RWPE2 (cell line): ENCODE measurements at regions not wholly inside any gene's neighbourhood (a gene's known extent, or its start where the extent isn't known, plus 50 kb on each side); places are given as distances from the start of the nearest gene placed in this dataset.
A peak's percentile ranks its signal among the peaks of the same experiment; 100 is the strongest.

Source experiments
- ATAC-seq: fragments of 200-7000 bp; cut with Tn5 transposase; 3 replicates; pipeline ENCODE4 v1.9.1; 2021; ENCODE audit warnings: low read depth
- DNase-seq: peaks from one replicate; pipeline ENCODE4 v3.0.0-alpha.2; 2020; ENCODE audit warnings: low spot score
- H3K27ac ChIP-seq: fragments of 450-650 bp; 2 replicates; pipeline ENCODE4 v1.5.1; 2017; ENCODE audit warnings: mild to moderate bottlenecking; ENCODE audit not compliant: poor library complexity, severe bottlenecking
- H3K27me3 ChIP-seq: fragments of 250-450 bp; sonication (Bioruptor Pico); 2 replicates; pipeline ENCODE4 v1.5.1; 2021; ENCODE audit warnings: mild to moderate bottlenecking, moderate library complexity; ENCODE audit not compliant: insufficient read depth, poor library complexity, severe bottlenecking
- H3K36me3 ChIP-seq: fragments of 250-450 bp; sonication (Bioruptor Pico); 2 replicates; pipeline ENCODE4 v1.5.1; 2020; ENCODE audit warnings: low read depth, mild to moderate bottlenecking, moderate library complexity
- H3K4me1 ChIP-seq: fragments of 250-450 bp; sonication (Bioruptor Pico); 2 replicates; pipeline ENCODE4 v1.5.1; 2021; ENCODE audit warnings: mild to moderate bottlenecking, moderate library complexity; ENCODE audit not compliant: insufficient read depth, poor library complexity, severe bottlenecking
- H3K4me3 ChIP-seq: fragments of 250-450 bp; sonication (Bioruptor Pico); 2 replicates; pipeline ENCODE4 v1.5.1; 2021; ENCODE audit warnings: mild to moderate bottlenecking, moderate library complexity; ENCODE audit not compliant: severe bottlenecking
- H3K9me3 ChIP-seq: fragments of 250-450 bp; sonication (Bioruptor Pico); 2 replicates; pipeline ENCODE4 v1.5.1; 2021; ENCODE audit warnings: mild to moderate bottlenecking, moderate library complexity; ENCODE audit not compliant: severe bottlenecking
- CTCF ChIP-seq: fragments of 450-650 bp; IDR thresholded peaks from one replicate; pipeline ENCODE4 v1.5.1; 2017; ENCODE audit warnings: mild to moderate bottlenecking, moderate library complexity; ENCODE audit not compliant: poor library complexity, severe bottlenecking

- Histone ChIP-seq H3K27ac (no peak overlapping the region), H3K9me3 (no peaks in the 10 kb centered on the region), H3K27me3 (peaks cover 10% of the 10 kb centered on the region), H3K4me3 (no peak overlapping the region), H3K4me1 (no peaks in the 10 kb centered on the region), H3K36me3 (no peaks in the 10 kb centered on the region)
- ATAC-seq (no peak), DNase-seq (no peak)
- TF ChIP-seq CTCF = no peak
Measured at GRCh38 chr1:163540727-163541126, 219.0 kb downstream of the NUF2 start.

GRCh38 chr1:163544441-163544840 is 222.7 kb downstream of the NUF2 start:
- Histone ChIP-seq H3K27me3 (no peaks in the 10 kb centered on the region), H3K27ac (no peak overlapping the region), H3K4me1 (no peaks in the 10 kb centered on the region), H3K9me3 (no peaks in the 10 kb centered on the region), H3K4me3 (no peak overlapping the region), H3K36me3 (no peaks in the 10 kb centered on the region)
- TF ChIP-seq CTCF = no peak
- ATAC-seq (0 out of 3 replicates have a peak, but pooled peaks have one; percentile 41), DNase-seq (no peak)

GRCh38 chr1:163558162-163558561 is 236.4 kb downstream of the NUF2 start:
- no peak for DNase-seq
- Histone ChIP-seq H3K27me3 (no peaks in the 10 kb centered on the region), H3K4me1 (no peaks in the 10 kb centered on the region)

GRCh38 chr1:163561580-163562295 is 240.0 kb downstream of the NUF2 start:
- peaks cover 2% of the 10 kb centered on the region for H3K9me3 ChIP-seq
- peak; percentile 48 for TF ChIP-seq CTCF
- no peak overlapping the region for H3K27ac ChIP-seq
- no peaks in the 10 kb centered on the region for H3K4me1 ChIP-seq
- H3K36me3 ChIP-seq = no peaks in the 10 kb centered on the region
- H3K27me3 ChIP-seq = no peaks in the 10 kb centered on the region
- DNase-seq (no peak), ATAC-seq (peak; percentile 40; the same call in 1 of the 3 replicates)
- H3K4me3 ChIP-seq = no peak overlapping the region

More at GRCh38 chr1:163558162-163558561, 236.4 kb downstream of the NUF2 start:
- no peak overlapping the region for H3K27ac ChIP-seq
- no peak for TF ChIP-seq CTCF
- no peaks in the 10 kb centered on the region for H3K36me3 ChIP-seq
- no peak for ATAC-seq
- no peak overlapping the region for H3K4me3 ChIP-seq
- peaks cover under 1% of the 10 kb centered on the region for H3K9me3 ChIP-seq

GRCh38 chr1:163562355-163562754 is 240.6 kb downstream of the NUF2 start:
- no peak for ATAC-seq
- no peaks in the 10 kb centered on the region for H3K4me1 ChIP-seq
- DNase-seq = no peak
- H3K4me3 ChIP-seq = no peak overlapping the region
- H3K27me3 ChIP-seq = no peaks in the 10 kb centered on the region
- no peak overlapping the region for H3K27ac ChIP-seq
- peaks cover 2% of the 10 kb centered on the region for H3K9me3 ChIP-seq
- no peak for TF ChIP-seq CTCF
- no peaks in the 10 kb centered on the region for H3K36me3 ChIP-seq
